ENCODE measurements at regions not wholly inside any gene's neighbourhood (a gene's known extent, or its start where the extent isn't known, plus 50 kb on each side); places are given as distances from the start of the nearest gene placed in this dataset.

DNA sequence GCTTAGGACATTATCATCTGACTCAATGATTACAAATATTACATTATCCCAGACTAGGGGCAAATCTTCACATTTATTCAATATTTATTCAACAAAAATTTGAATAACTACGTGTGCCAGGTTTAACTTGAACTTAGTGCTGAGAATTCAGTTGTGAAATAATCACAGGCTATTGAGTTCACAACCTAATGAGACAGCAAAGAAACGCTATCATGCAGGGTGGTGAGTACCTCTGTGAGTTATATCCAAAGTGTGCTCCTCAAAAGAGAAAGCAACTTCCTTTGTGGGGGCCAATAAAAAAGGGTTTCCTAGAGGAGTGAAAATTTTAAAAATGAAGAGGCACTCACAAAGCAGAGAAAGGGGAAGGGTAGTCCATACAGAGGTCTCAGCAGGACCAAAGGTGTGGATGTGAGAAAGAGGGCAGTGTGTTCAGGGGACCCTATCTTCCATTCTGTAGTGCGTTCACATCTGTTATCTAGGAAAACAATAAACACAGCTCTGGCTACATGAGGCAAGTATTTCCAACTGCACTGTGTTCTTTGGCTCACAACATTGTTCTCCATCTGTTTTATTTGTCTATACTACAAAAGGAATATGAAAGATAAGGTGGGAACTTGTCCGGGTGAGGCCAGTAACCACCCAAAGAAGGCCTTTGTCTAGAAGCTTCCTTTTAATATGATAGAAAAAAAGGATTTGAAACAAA, 155.4 kb upstream of the MARCKS start:
- Histone ChIP-seq H3K9ac (ENCODE audit: low read length) (no peak overlapping the region), H3K27ac (ENCODE audit: low read depth, low read length) (no peak overlapping the region), H3K4me1 (ENCODE audit: control insufficient read depth in 1 of 2, insufficient read depth in 2 of 2, low read length in 2 of 2) (peaks cover 0 to 5% of the 10 kb centered on the region in 2 experiments; a peak in 2 of 4 replicates), H3K4me3 (replicated peaks in 1 of 2; ENCODE audit: low read depth in 1 of 2, low read length in 2 of 2) (no peak overlapping the region), H3K79me2 (ENCODE audit: insufficient read depth, low read length) (no peaks in the 10 kb centered on the region), H2AFZ (ENCODE audit: low read depth, low read length, poor library complexity, severe bottlenecking) (no peak overlapping the region), H3K9me2 (ENCODE audit: insufficient read depth) (no peaks in the 10 kb centered on the region), H3K4me2 (ENCODE audit: low read length) (no peak overlapping the region), H3K27me3 (ENCODE audit: insufficient read depth, low read length) (no peaks in the 10 kb centered on the region), H4K20me1 (ENCODE audit: insufficient read depth) (no peaks in the 10 kb centered on the region), H3K9me3 (ENCODE audit: control insufficient read depth in 1 of 2, insufficient read depth in 1 of 2, low read depth in 1 of 2, low read length in 2 of 2) (no peaks in the 10 kb centered on the region), H3K36me3 (ENCODE audit: control insufficient read depth in 1 of 2, insufficient read depth in 2 of 2, low read length in 2 of 2) (no peaks in the 10 kb centered on the region)
- ATAC-seq (no peak), DNase-seq (ENCODE audit: low read depth, low spot score) (no peak)
- CTCF ChIA-PET, result no interaction called here
- no TSS peak for BruUV-seq (replicated peaks)
- RAD21 ChIA-PET (ENCODE audit: low non-redundant PET in 1 of 2, low total read pairs in 2 of 2, uncharacterized antibody in 2 of 2, unreplicated experiment in 2 of 2), result no interaction called here
- POLR2A ChIA-PET, result no interaction called here
- TF ChIP-seq EZH2 (IDR thresholded peaks at IDR 0.05), result no peak
- no peak for TF ChIP-seq EGR1 (IDR thresholded peaks at IDR 0.05; ENCODE audit: low read depth)
- TF ChIP-seq, protein P1, sequence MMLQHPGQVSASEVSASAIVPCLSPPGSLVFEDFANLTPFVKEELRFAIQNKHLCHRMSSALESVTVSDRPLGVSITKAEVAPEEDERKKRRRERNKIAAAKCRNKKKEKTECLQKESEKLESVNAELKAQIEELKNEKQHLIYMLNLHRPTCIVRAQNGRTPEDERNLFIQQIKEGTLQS (IDR thresholded peaks at IDR 0.05), result no peak
- TF ChIP-seq FOSL1 (IDR thresholded peaks at IDR 0.05; ENCODE audit: low read depth), result no peak
- no peak for TF ChIP-seq POLR2A (IDR thresholded peaks at IDR 0.05; ENCODE audit: borderline replicate concordance, extremely low read depth, insufficient read depth, insufficient read length)
- no peak for TF ChIP-seq CEBPB (IDR thresholded peaks at IDR 0.05; ENCODE audit: low read depth)
- TF ChIP-seq, protein P2, sequence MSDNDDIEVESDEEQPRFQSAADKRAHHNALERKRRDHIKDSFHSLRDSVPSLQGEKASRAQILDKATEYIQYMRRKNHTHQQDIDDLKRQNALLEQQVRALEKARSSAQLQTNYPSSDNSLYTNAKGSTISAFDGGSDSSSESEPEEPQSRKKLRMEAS (IDR thresholded peaks at IDR 0.05), result no peak
- TF ChIP-seq CBX3 (IDR thresholded peaks at IDR 0.05; ENCODE audit: low read depth), result no peak
- TF ChIP-seq ZFX (IDR thresholded peaks at IDR 0.05), result no peak
- no peak for TF ChIP-seq POLR2AphosphoS5 (IDR thresholded peaks at IDR 0.05; ENCODE audit: low read depth, low read length)
- TF ChIP-seq, protein P3, sequence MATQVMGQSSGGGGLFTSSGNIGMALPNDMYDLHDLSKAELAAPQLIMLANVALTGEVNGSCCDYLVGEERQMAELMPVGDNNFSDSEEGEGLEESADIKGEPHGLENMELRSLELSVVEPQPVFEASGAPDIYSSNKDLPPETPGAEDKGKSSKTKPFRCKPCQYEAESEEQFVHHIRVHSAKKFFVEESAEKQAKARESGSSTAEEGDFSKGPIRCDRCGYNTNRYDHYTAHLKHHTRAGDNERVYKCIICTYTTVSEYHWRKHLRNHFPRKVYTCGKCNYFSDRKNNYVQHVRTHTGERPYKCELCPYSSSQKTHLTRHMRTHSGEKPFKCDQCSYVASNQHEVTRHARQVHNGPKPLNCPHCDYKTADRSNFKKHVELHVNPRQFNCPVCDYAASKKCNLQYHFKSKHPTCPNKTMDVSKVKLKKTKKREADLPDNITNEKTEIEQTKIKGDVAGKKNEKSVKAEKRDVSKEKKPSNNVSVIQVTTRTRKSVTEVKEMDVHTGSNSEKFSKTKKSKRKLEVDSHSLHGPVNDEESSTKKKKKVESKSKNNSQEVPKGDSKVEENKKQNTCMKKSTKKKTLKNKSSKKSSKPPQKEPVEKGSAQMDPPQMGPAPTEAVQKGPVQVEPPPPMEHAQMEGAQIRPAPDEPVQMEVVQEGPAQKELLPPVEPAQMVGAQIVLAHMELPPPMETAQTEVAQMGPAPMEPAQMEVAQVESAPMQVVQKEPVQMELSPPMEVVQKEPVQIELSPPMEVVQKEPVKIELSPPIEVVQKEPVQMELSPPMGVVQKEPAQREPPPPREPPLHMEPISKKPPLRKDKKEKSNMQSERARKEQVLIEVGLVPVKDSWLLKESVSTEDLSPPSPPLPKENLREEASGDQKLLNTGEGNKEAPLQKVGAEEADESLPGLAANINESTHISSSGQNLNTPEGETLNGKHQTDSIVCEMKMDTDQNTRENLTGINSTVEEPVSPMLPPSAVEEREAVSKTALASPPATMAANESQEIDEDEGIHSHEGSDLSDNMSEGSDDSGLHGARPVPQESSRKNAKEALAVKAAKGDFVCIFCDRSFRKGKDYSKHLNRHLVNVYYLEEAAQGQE (IDR thresholded peaks at IDR 0.05; ENCODE audit: low read depth), result no peak
- no peak for TF ChIP-seq TCF7L2 (IDR thresholded peaks at IDR 0.05; ENCODE audit: borderline replicate concordance, extremely low read depth, insufficient read depth, insufficient read length)
- TF ChIP-seq EZH2phosphoT487 (IDR thresholded peaks at IDR 0.05; ENCODE audit: borderline replicate concordance), result no peak
- no peak for TF ChIP-seq SIN3A (IDR thresholded peaks at IDR 0.05; ENCODE audit: low read depth)
- TF ChIP-seq RAD21 (IDR thresholded peaks at IDR 0.05; ENCODE audit: low read depth), result no peak
- no peak for TF ChIP-seq JUND (IDR thresholded peaks at IDR 0.05)
- intact Hi-C loops (cut with micrococcal nuclease), result no loop called here
